Muscle of leg (tissue), 3 donors: ENCODE measurements at regions not wholly inside any gene's neighbourhood (a gene's known extent, or its start where the extent isn't known, plus 50 kb on each side); places are given as distances from the start of the nearest gene placed in this dataset.
A peak's percentile ranks its signal among the peaks of the same experiment; 100 is the strongest.

Experiments used
- DNase-seq: peaks from one replicate; pipeline ENCODE4 v3.0.0; 2013
- H3K27ac ChIP-seq: one replicate; pipeline ENCODE4 v1.5.1; 2013; ENCODE audit warnings: mild to moderate bottlenecking, low read length, control low read depth
- H3K27me3 ChIP-seq: one replicate; pipeline ENCODE4 v1.6.1; 2013; ENCODE audit warnings: low read length; ENCODE audit not compliant: control insufficient read depth, insufficient read depth
- H3K36me3 ChIP-seq: one replicate; pipeline ENCODE4 v1.6.1; 2013; ENCODE audit warnings: low read length; ENCODE audit not compliant: control insufficient read depth, insufficient read depth
- H3K4me1 ChIP-seq: one replicate; pipeline ENCODE4 v1.6.1; 2013; ENCODE audit warnings: low read length; ENCODE audit not compliant: control insufficient read depth, insufficient read depth
- H3K4me3 ChIP-seq: one replicate; pipeline ENCODE4 v1.5.1; 2013; ENCODE audit warnings: low read length, control low read depth
- H3K9me3 ChIP-seq: replicated peaks from 2 replicates; pipeline ENCODE4 v1.6.1; 2013; ENCODE audit warnings: low read depth, low read length; ENCODE audit not compliant: control insufficient read depth
- WGBS: methylation state at CpG from one replicate; pipeline ENCODE4 v1.1.5; 2013; ENCODE audit warnings: missing lambda C conversion rate; ENCODE audit not compliant: insufficient coverage; 5-methylcytosine and 5-hydroxymethylcytosine counted together

- H3K27me3 ChIP-seq = no peaks in the 10 kb centered on the region
- WGBS = 47% methylated on average over 7 of the region's 8 CpGs
- no peaks in the 10 kb centered on the region for H3K36me3 ChIP-seq
- no peak overlapping the region for H3K27ac ChIP-seq
- H3K4me3 ChIP-seq = no peak overlapping the region
- no peaks in the 10 kb centered on the region for H3K4me1 ChIP-seq
- DNase-seq = peak; percentile 78
- peaks cover 5% of the 10 kb centered on the region for H3K9me3 ChIP-seq
Measured at GRCh38 chr7:41834805-41835694, 132.2 kb upstream of the INHBA start.

GRCh38 chr7:41832941-41833340 is 130.1 kb upstream of the INHBA start:
- H3K4me1 ChIP-seq = no peaks in the 10 kb centered on the region
- H3K27me3 ChIP-seq = no peaks in the 10 kb centered on the region
- H3K4me3 ChIP-seq = no peak overlapping the region
- peaks cover 5% of the 10 kb centered on the region for H3K9me3 ChIP-seq
- 68% methylated on average over 4 of the region's 4 CpGs for WGBS
- no peaks in the 10 kb centered on the region for H3K36me3 ChIP-seq
- no peak overlapping the region for H3K27ac ChIP-seq
- no peak for DNase-seq

GRCh38 chr7:41830271-41830670 is 127.4 kb upstream of the INHBA start:
- WGBS = 50% methylated on average over 1 of the region's 2 CpGs
- no peak overlapping the region for H3K27ac ChIP-seq
- H3K9me3 ChIP-seq = peaks cover 5% of the 10 kb centered on the region
- no peaks in the 10 kb centered on the region for H3K27me3 ChIP-seq
- DNase-seq = no peak
- no peaks in the 10 kb centered on the region for H3K36me3 ChIP-seq
- no peak overlapping the region for H3K4me3 ChIP-seq
- H3K4me1 ChIP-seq = no peaks in the 10 kb centered on the region

- Histone ChIP-seq H3K4me3 (no peak overlapping the region), H3K27me3 (no peaks in the 10 kb centered on the region), H3K9me3 (peaks cover 5% of the 10 kb centered on the region), H3K36me3 (no peaks in the 10 kb centered on the region), H3K27ac (no peak overlapping the region), H3K4me1 (no peaks in the 10 kb centered on the region)
- DNase-seq = no peak
- WGBS = 63% methylated on average over 2 of the region's 4 CpGs
Measured at GRCh38 chr7:41828911-41829310, 126.0 kb upstream of the INHBA start.

- H3K27ac ChIP-seq = no peak overlapping the region
- peaks cover 2% of the 10 kb centered on the region for H3K9me3 ChIP-seq
- no CpG with 5 or more reads among the region's 1 CpG for WGBS
- H3K27me3 ChIP-seq = no peaks in the 10 kb centered on the region
- H3K36me3 ChIP-seq = no peaks in the 10 kb centered on the region
- DNase-seq = no peak
- no peaks in the 10 kb centered on the region for H3K4me1 ChIP-seq
- H3K4me3 ChIP-seq = no peak overlapping the region
Measured at GRCh38 chr7:41826641-41827040, 123.8 kb upstream of the INHBA start.

- WGBS = 50% methylated on average over 1 of the region's 4 CpGs
- Histone ChIP-seq H3K4me1 (no peaks in the 10 kb centered on the region), H3K36me3 (no peaks in the 10 kb centered on the region), H3K9me3 (no peaks in the 10 kb centered on the region), H3K4me3 (no peak overlapping the region), H3K27me3 (no peaks in the 10 kb centered on the region), H3K27ac (no peak overlapping the region)
- no peak for DNase-seq
Measured at GRCh38 chr7:41825927-41826480, 123.1 kb upstream of the INHBA start.

GRCh38 chr7:41824284-41824683 is 121.4 kb upstream of the INHBA start:
- H3K4me1 ChIP-seq = no peaks in the 10 kb centered on the region
- H3K9me3 ChIP-seq = peaks cover 2% of the 10 kb centered on the region
- H3K36me3 ChIP-seq = no peaks in the 10 kb centered on the region
- no peak for DNase-seq
- H3K27me3 ChIP-seq = no peaks in the 10 kb centered on the region
- H3K4me3 ChIP-seq = no peak overlapping the region
- WGBS = no CpG with 5 or more reads among the region's 2 CpGs
- H3K27ac ChIP-seq = no peak overlapping the region

- Histone ChIP-seq H3K4me3 (no peak overlapping the region), H3K27me3 (no peaks in the 10 kb centered on the region), H3K9me3 (peaks cover 2% of the 10 kb centered on the region), H3K4me1 (no peaks in the 10 kb centered on the region), H3K27ac (peak overlapping the region; percentile 59), H3K36me3 (no peaks in the 10 kb centered on the region)
- no CpG with 5 or more reads among the region's 1 CpG for WGBS
- DNase-seq = peak; percentile 53
Measured at GRCh38 chr7:41822259-41822817, 119.4 kb upstream of the INHBA start.

GRCh38 chr7:41821521-41822213 is 118.8 kb upstream of the INHBA start:
- Histone ChIP-seq H3K27ac (peak overlapping the region; percentile 37), H3K9me3 (peaks cover 2% of the 10 kb centered on the region), H3K36me3 (no peaks in the 10 kb centered on the region), H3K4me1 (no peaks in the 10 kb centered on the region), H3K4me3 (no peak overlapping the region), H3K27me3 (no peaks in the 10 kb centered on the region)
- WGBS = no CpG with 5 or more reads among the region's 3 CpGs
- DNase-seq = no peak

- H3K4me3 ChIP-seq = no peak overlapping the region
- WGBS = 100% methylated on average over 1 of the region's 2 CpGs
- no peak for DNase-seq
Measured at GRCh38 chr7:41820111-41820671, 117.3 kb upstream of the INHBA start.

More at GRCh38 chr7:41820111-41820671, 117.3 kb upstream of the INHBA start:
- Histone ChIP-seq H3K4me1 (no peaks in the 10 kb centered on the region), H3K9me3 (peaks cover 2% of the 10 kb centered on the region), H3K27me3 (peaks cover 2% of the 10 kb centered on the region), H3K27ac (no peak overlapping the region), H3K36me3 (no peaks in the 10 kb centered on the region)
